B cell (primary cell): ENCODE measurements at regions not wholly inside any gene's neighbourhood (a gene's known extent, or its start where the extent isn't known, plus 50 kb on each side); places are given as distances from the start of the nearest gene placed in this dataset.

Experiments
- EZH2 ChIP-seq: IDR thresholded peaks from 2 replicates; pipeline ENCODE4 v1.6.1; 2012; ENCODE audit warnings: borderline replicate concordance, low read depth, mild to moderate bottlenecking, moderate library complexity, low read length; ENCODE audit not compliant: insufficient read depth, poor library complexity, severe bottlenecking
- TF ChIP-seq, protein P1 (sequence below): fragments of 200-600 bp; IDR thresholded peaks from one replicate; pipeline ENCODE4 v1.8.0; 2022; ENCODE audit warnings: antibody characterized with exemption, mild to moderate bottlenecking

- TF ChIP-seq EZH2, result no peak
- TF ChIP-seq, protein P1, sequence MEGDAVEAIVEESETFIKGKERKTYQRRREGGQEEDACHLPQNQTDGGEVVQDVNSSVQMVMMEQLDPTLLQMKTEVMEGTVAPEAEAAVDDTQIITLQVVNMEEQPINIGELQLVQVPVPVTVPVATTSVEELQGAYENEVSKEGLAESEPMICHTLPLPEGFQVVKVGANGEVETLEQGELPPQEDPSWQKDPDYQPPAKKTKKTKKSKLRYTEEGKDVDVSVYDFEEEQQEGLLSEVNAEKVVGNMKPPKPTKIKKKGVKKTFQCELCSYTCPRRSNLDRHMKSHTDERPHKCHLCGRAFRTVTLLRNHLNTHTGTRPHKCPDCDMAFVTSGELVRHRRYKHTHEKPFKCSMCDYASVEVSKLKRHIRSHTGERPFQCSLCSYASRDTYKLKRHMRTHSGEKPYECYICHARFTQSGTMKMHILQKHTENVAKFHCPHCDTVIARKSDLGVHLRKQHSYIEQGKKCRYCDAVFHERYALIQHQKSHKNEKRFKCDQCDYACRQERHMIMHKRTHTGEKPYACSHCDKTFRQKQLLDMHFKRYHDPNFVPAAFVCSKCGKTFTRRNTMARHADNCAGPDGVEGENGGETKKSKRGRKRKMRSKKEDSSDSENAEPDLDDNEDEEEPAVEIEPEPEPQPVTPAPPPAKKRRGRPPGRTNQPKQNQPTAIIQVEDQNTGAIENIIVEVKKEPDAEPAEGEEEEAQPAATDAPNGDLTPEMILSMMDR, result no peak
These were observed 79.9 kb upstream of the RGMA start for GRCh38 chr15:93168910-93169309.
